ENCODE measurements at regions not wholly inside any gene's neighbourhood (a gene's known extent, or its start where the extent isn't known, plus 50 kb on each side); places are given as distances from the start of the nearest gene placed in this dataset.

- TF ChIP-seq CTCF (IDR thresholded peaks at IDR 0.05; ENCODE audit: insufficient read depth, missing control alignments), result no peak
- no peak for DNase-seq (ENCODE audit: insufficient read length, low spot score)
- peak; percentile 21 for FAIRE-seq
Observed at GRCh38 chr3:76702676-76703075, 337.2 kb upstream of the ROBO2 start.

- DNase-seq (ENCODE audit: insufficient read length, low spot score) (no peak), FAIRE-seq (no peak)
- no peak for TF ChIP-seq CTCF (IDR thresholded peaks at IDR 0.05; ENCODE audit: insufficient read depth, missing control alignments)
Observed at GRCh38 chr3:76715426-76715825, 324.5 kb upstream of the ROBO2 start.

GRCh38 chr3:76723366-76723765 is 316.5 kb upstream of the ROBO2 start:
- DNase-seq (ENCODE audit: insufficient read length, low spot score) (no peak), FAIRE-seq (no peak)
- no peak for TF ChIP-seq CTCF (IDR thresholded peaks at IDR 0.05; ENCODE audit: insufficient read depth, missing control alignments)

GRCh38 chr3:76724075-76724474 is 315.8 kb upstream of the ROBO2 start:
- no peak for TF ChIP-seq CTCF (IDR thresholded peaks at IDR 0.05; ENCODE audit: insufficient read depth, missing control alignments)
- FAIRE-seq (peak; percentile 61), DNase-seq (ENCODE audit: insufficient read length, low spot score) (no peak)

- DNase-seq (ENCODE audit: insufficient read length, low spot score), result no peak
- no peak for TF ChIP-seq CTCF (IDR thresholded peaks at IDR 0.05; ENCODE audit: insufficient read depth, missing control alignments)
- FAIRE-seq, result no peak
Observed at GRCh38 chr3:76724706-76725105, 315.2 kb upstream of the ROBO2 start.

GRCh38 chr3:76726034-76726433 is 313.9 kb upstream of the ROBO2 start:
- FAIRE-seq (no peak), DNase-seq (ENCODE audit: insufficient read length, low spot score) (no peak)
- no peak for TF ChIP-seq CTCF (IDR thresholded peaks at IDR 0.05; ENCODE audit: insufficient read depth, missing control alignments)

GRCh38 chr3:76728426-76728825 is 311.5 kb upstream of the ROBO2 start:
- no peak for FAIRE-seq

More at GRCh38 chr3:76728426-76728825, 311.5 kb upstream of the ROBO2 start:
- TF ChIP-seq CTCF (IDR thresholded peaks at IDR 0.05; ENCODE audit: insufficient read depth, missing control alignments), result no peak
- DNase-seq (ENCODE audit: insufficient read length, low spot score), result no peak

All from D721Med (cell line).